Stomach smooth muscle (tissue), 2 donors: ENCODE measurements at regions not wholly inside any gene's neighbourhood (a gene's known extent, or its start where the extent isn't known, plus 50 kb on each side); places are given as distances from the start of the nearest gene placed in this dataset.

Source experiments
- H3K27ac ChIP-seq: one replicate; pipeline ENCODE4 v1.7.0; 2013; ENCODE audit warnings: mild to moderate bottlenecking, low read length, inconsistent platforms
- H3K27me3 ChIP-seq, 2 donors: one replicate each; pipeline ENCODE4 v1.7.0; 2013; ENCODE audit warnings: low read length in 2 of 2; ENCODE audit not compliant: insufficient read depth in 2 of 2, control insufficient read depth in 1 of 2
- H3K36me3 ChIP-seq, 2 donors: one replicate each; pipeline ENCODE4 v1.7.0; 2013; ENCODE audit warnings: low read length in 2 of 2; ENCODE audit not compliant: control insufficient read depth in 2 of 2, insufficient read depth in 2 of 2
- H3K4me1 ChIP-seq: one replicate; pipeline ENCODE4 v1.7.0; 2013; ENCODE audit warnings: low read length; ENCODE audit not compliant: control insufficient read depth, insufficient read depth
- H3K4me3 ChIP-seq, 2 donors: one replicate each; pipeline ENCODE4 v1.7.0; 2013; ENCODE audit warnings: low read length in 2 of 2
- H3K9ac ChIP-seq, 2 donors: one replicate each; pipeline ENCODE4 v1.7.0; 2013; ENCODE audit warnings: low read length in 2 of 2, mild to moderate bottlenecking in 1 of 2
- H3K9me3 ChIP-seq, 2 donors: one replicate each; pipeline ENCODE4 v1.7.0; 2013; ENCODE audit warnings: low read length in 2 of 2; ENCODE audit not compliant: control insufficient read depth in 2 of 2
- donor health status: healthy.
- donor health status: Pancreatic carcinoma.

DNA sequence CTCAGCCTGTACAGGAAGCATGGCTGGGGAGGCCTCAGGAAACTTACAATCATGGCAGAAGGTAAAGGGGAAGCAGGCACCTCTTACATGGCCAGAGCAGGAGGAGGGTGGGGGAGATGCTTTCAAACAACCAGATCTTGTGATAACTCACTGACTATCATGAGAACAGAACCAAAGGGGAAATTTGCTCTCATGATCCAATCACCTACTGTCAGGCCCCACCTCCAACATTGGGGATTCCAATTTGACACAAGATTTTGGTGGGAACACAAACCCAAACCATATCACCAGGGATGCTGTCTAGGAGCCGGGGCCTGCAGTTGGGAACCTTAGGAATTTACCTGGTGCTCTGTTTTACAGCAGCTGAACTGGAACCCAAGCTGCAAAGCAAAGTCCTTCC is 191.1 kb upstream of the CITED2 start:
- Histone ChIP-seq H3K4me3 (no peak overlapping the region), H3K9ac (no peak overlapping the region), H3K4me1 (no peaks in the 10 kb centered on the region), H3K9me3 (no peaks in the 10 kb centered on the region), H3K27ac (no peak overlapping the region), H3K36me3 (no peaks in the 10 kb centered on the region), H3K27me3 (no peaks in the 10 kb centered on the region)

DNA sequence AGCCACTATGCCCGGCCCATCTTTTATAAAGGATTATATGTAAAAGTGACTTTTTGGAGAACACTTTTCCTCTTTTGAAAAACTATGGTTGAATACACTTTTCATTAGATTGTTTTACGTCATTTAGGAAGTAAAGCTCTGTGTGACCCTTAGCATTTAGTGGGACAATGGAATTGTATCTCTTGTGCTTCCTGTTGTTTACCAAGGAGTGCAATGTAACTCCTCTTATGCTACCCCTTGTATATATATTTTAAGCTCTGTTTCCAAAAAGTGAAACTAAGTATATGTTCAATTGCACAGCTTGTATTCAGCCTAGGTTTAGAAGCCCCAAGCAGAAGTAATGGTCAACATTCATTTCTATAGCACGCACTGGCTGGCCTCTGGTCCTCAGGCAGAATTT is 183.1 kb upstream of the CITED2 start:
- Histone ChIP-seq H3K27me3 (no peaks in the 10 kb centered on the region), H3K9ac (no peak overlapping the region), H3K4me1 (no peaks in the 10 kb centered on the region), H3K36me3 (no peaks in the 10 kb centered on the region), H3K4me3 (no peak overlapping the region), H3K27ac (no peak overlapping the region), H3K9me3 (no peaks in the 10 kb centered on the region)

DNA sequence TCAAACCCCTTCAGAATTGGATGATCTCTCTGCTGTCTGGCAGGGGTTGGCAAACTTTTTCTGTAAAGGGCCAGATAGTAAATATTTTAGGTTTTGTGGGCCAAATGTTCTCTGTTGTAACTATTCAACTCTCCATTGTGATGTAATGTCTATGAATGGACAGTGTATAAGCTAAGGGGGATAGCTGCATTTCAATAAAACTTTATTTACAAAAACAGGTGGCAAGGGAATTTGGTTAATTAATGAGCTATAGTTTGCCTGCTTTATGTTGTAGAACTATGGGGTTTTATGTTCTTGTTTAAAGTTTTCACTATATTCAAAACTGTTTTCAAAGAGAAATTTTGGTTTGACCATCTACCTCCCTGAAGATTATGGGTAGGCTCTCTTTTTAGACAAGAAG is 182.1 kb upstream of the CITED2 start:
- Histone ChIP-seq H3K4me1 (no peaks in the 10 kb centered on the region), H3K36me3 (no peaks in the 10 kb centered on the region), H3K9ac (no peak overlapping the region), H3K27ac (no peak overlapping the region), H3K9me3 (no peaks in the 10 kb centered on the region), H3K27me3 (no peaks in the 10 kb centered on the region), H3K4me3 (no peak overlapping the region)

GRCh38 chr6:139553916-139554315 is 179.5 kb upstream of the CITED2 start:
- H3K27me3 ChIP-seq, result no peaks in the 10 kb centered on the region
- H3K36me3 ChIP-seq, result no peaks in the 10 kb centered on the region
- H3K9me3 ChIP-seq, result no peaks in the 10 kb centered on the region
- no peak overlapping the region for H3K4me3 ChIP-seq
- H3K9ac ChIP-seq, result no peak overlapping the region
- H3K4me1 ChIP-seq, result no peaks in the 10 kb centered on the region
- no peak overlapping the region for H3K27ac ChIP-seq

GRCh38 chr6:139551376-139551775 is 176.9 kb upstream of the CITED2 start:
- no peaks in the 10 kb centered on the region for H3K9me3 ChIP-seq
- H3K27me3 ChIP-seq, result no peaks in the 10 kb centered on the region
- no peaks in the 10 kb centered on the region for H3K36me3 ChIP-seq
- H3K27ac ChIP-seq, result no peak overlapping the region
- H3K4me3 ChIP-seq, result no peak overlapping the region
- no peaks in the 10 kb centered on the region for H3K4me1 ChIP-seq
- H3K9ac ChIP-seq, result no peak overlapping the region

DNA sequence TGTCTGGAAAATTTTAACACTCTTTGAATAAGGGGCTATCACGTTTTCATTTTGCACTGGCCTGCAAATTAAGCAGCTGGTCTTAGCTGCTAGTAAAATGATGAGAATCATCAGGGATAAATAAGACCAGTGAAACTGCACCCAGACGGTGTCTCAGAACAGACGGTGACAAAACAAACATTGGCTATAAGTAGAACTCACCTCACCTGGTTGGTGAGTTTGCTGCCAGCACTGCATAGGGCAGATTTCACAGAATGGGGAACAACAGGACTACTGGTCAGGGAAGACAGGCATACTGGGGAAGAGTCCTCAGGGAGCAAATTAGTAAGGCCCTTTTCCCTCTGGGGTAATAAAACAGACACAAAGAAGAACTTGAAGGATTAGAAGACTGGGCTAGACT is 175.9 kb upstream of the CITED2 start:
- Histone ChIP-seq H3K27ac (no peak overlapping the region), H3K4me1 (peaks cover under 1% of the 10 kb centered on the region), H3K9ac (no peak overlapping the region), H3K36me3 (no peaks in the 10 kb centered on the region), H3K27me3 (no peaks in the 10 kb centered on the region), H3K9me3 (no peaks in the 10 kb centered on the region), H3K4me3 (no peak overlapping the region)

DNA sequence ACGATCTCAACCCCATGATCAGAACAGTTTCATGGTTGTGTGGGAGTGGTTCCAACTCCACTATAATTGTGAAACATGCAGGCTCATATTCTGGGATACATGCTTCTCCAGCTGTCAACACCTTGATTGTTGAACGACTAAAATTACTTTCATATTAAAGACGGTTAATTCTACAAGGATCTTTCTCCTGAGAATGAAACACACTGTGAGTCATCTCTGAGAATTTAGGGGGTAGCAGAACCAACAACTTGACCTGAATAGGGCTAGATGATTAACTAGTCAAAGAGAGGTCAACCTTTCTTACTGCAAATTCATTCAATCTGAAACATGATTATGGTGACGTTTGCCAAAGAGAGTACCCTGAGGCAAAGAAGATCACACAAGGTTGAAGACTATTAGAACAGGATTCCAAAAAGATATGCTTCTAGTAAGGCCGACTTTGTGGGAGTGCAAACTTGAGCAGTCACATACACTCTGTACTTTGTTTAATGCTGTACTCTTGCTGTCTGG is 175.2 kb upstream of the CITED2 start:
- H3K27ac ChIP-seq, result no peak overlapping the region
- H3K4me1 ChIP-seq, result peaks cover 2% of the 10 kb centered on the region
- no peaks in the 10 kb centered on the region for H3K36me3 ChIP-seq
- no peaks in the 10 kb centered on the region for H3K9me3 ChIP-seq
- no peak overlapping the region for H3K9ac ChIP-seq
- no peak overlapping the region for H3K4me3 ChIP-seq
- H3K27me3 ChIP-seq, result no peaks in the 10 kb centered on the region

GRCh38 chr6:139547804-139548203 is 173.4 kb upstream of the CITED2 start:
- Histone ChIP-seq H3K36me3 (no peaks in the 10 kb centered on the region), H3K27ac (no peak overlapping the region), H3K9me3 (no peaks in the 10 kb centered on the region), H3K9ac (no peak overlapping the region), H3K4me3 (no peak overlapping the region), H3K4me1 (peaks cover 2% of the 10 kb centered on the region), H3K27me3 (no peaks in the 10 kb centered on the region)

DNA sequence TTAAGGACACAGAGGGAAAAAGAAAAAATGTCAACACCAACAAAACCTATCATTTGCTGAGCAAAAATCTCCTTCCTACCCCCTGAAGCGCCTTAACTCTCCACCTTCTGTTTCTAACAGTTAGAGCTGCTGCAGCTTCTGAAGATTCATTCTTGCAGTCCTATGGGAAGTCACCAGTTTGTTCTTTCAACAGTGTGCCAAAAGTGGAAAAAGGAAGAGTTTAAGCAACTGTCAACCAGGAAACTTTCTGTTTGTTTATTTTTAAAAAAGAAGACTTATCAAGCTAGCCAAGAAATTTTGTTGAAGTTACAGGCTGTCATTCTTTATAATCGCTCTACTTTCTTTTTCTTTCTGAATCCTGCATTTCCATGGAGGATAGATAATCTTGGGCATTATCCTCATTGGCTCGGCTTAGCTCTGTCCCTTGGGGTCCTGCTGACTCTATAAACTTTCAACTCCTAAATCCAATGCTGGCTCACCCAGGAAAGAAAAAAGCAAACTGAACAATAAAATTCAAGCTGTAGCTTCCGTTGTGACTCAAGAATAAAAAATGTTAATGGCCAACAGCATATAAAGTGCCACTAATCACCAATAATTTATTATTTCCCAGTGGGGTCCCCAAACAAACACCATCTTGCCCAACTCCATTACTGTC is 172.8 kb upstream of the CITED2 start:
- Histone ChIP-seq H3K36me3 (no peaks in the 10 kb centered on the region), H3K9ac (no peak overlapping the region), H3K27me3 (no peaks in the 10 kb centered on the region), H3K27ac (no peak overlapping the region), H3K4me1 (peaks cover 2% of the 10 kb centered on the region), H3K9me3 (no peaks in the 10 kb centered on the region), H3K4me3 (no peak overlapping the region)

- H3K9ac ChIP-seq, result no peak overlapping the region
- H3K4me3 ChIP-seq, result no peak overlapping the region
- H3K9me3 ChIP-seq, result no peaks in the 10 kb centered on the region
- H3K27me3 ChIP-seq, result no peaks in the 10 kb centered on the region
- no peak overlapping the region for H3K27ac ChIP-seq
- no peaks in the 10 kb centered on the region for H3K36me3 ChIP-seq
- peaks cover 2% of the 10 kb centered on the region for H3K4me1 ChIP-seq
Measured at GRCh38 chr6:139546106-139546472, 171.6 kb upstream of the CITED2 start.

GRCh38 chr6:139545206-139546105 is 171.0 kb upstream of the CITED2 start:
- Histone ChIP-seq H3K4me3 (peak overlapping the region in 1 of 2 donors; percentile 16), H3K27ac (no peak overlapping the region), H3K9me3 (no peaks in the 10 kb centered on the region), H3K9ac (no peak overlapping the region), H3K36me3 (no peaks in the 10 kb centered on the region), H3K4me1 (peaks cover 4% of the 10 kb centered on the region), H3K27me3 (no peaks in the 10 kb centered on the region)
